ENCODE measurements at regions not wholly inside any gene's neighbourhood (a gene's known extent, or its start where the extent isn't known, plus 50 kb on each side); places are given as distances from the start of the nearest gene placed in this dataset.
A peak's percentile ranks its signal among the peaks of the same experiment; 100 is the strongest.

- TF ChIP-seq CTCF (IDR thresholded peaks at IDR 0.05; ENCODE audit: low read depth, low read length, missing control alignments): no peak
- H3K4me3 ChIP-seq (ENCODE audit: low read depth, low read length): no peak overlapping the region
- DNase-seq (ENCODE audit: low read depth): no peak
Observed at GRCh38 chr5:98299435-98299834, 474.0 kb upstream of the RGMB start.

GRCh38 chr5:98301547-98301946 is 471.9 kb upstream of the RGMB start:
- TF ChIP-seq CTCF (IDR thresholded peaks at IDR 0.05; ENCODE audit: low read depth, low read length, missing control alignments): no peak
- no peak for DNase-seq (ENCODE audit: low read depth)
- no peak overlapping the region for H3K4me3 ChIP-seq (ENCODE audit: low read depth, low read length)

- no peak overlapping the region for H3K4me3 ChIP-seq (ENCODE audit: low read depth, low read length)
- no peak for DNase-seq (ENCODE audit: low read depth)
- TF ChIP-seq CTCF (IDR thresholded peaks at IDR 0.05; ENCODE audit: low read depth, low read length, missing control alignments): no peak
Observed at GRCh38 chr5:98307811-98308210, 465.7 kb upstream of the RGMB start.

- TF ChIP-seq CTCF (IDR thresholded peaks at IDR 0.05; ENCODE audit: low read depth, low read length, missing control alignments): no peak
- no peak overlapping the region for H3K4me3 ChIP-seq (ENCODE audit: low read depth, low read length)
- DNase-seq (ENCODE audit: low read depth): no peak
Observed at GRCh38 chr5:98308231-98308630, 465.2 kb upstream of the RGMB start.

- no peak for DNase-seq (ENCODE audit: low read depth)
- no peak overlapping the region for H3K4me3 ChIP-seq (ENCODE audit: low read depth, low read length)
Observed at GRCh38 chr5:98308960-98309359, 464.5 kb upstream of the RGMB start.

GRCh38 chr5:98309785-98310598 is 463.5 kb upstream of the RGMB start:
- TF ChIP-seq CTCF (IDR thresholded peaks at IDR 0.05; ENCODE audit: low read depth, low read length, missing control alignments): no peak
- H3K4me3 ChIP-seq (ENCODE audit: low read depth, low read length): no peak overlapping the region
- peak; percentile 10 for DNase-seq (ENCODE audit: low read depth)

More at GRCh38 chr5:98308960-98309359, 464.5 kb upstream of the RGMB start:
- TF ChIP-seq CTCF (IDR thresholded peaks at IDR 0.05; ENCODE audit: low read depth, low read length, missing control alignments): no peak

GRCh38 chr5:98314292-98314691 is 459.2 kb upstream of the RGMB start:
- DNase-seq (ENCODE audit: low read depth): no peak
- no peak overlapping the region for H3K4me3 ChIP-seq (ENCODE audit: low read depth, low read length)
- no peak for TF ChIP-seq CTCF (IDR thresholded peaks at IDR 0.05; ENCODE audit: low read depth, low read length, missing control alignments)

All from GM12864 (cell line).